K562 (cell line): ENCODE measurements at regions not wholly inside any gene's neighbourhood (a gene's known extent, or its start where the extent isn't known, plus 50 kb on each side); places are given as distances from the start of the nearest gene placed in this dataset.

Experiments
- ATAC-seq: fragments of 200-7000 bp; cut with Tn5 transposase; 3 replicates; pipeline ENCODE4 v1.9.1; 2020; ENCODE audit warnings: moderate library complexity
- BruUV-seq: library from RNA; stranded (reverse); fragments of 400-500 nt; replicated peaks from 2 replicates; lab custom pipeline; 2021; lab: Mats Ljungman, UMichigan
- CTCF ChIA-PET: fragments of 300-600 bp; formaldehyde crosslinking; extraction: SDS; loops from one replicate; lab custom pipeline; 2021; ENCODE audit warnings: low intra/inter-chr PET ratio; lab: Yijun Ruan, JAX
- POLR2A ChIA-PET: fragments of 300-600, 350-650 bp; sonication (Branson Sonifier 250); formaldehyde crosslinking; extraction: SDS; loops from one replicate; lab custom pipeline; 2021; ENCODE audit warnings: antibody characterized with exemption, inconsistent platforms; lab: Yijun Ruan, JAX
- DNase-seq, 4 experiments: peaks; one replicate each; pipeline versions ENCODE4 v3.0.0 to v3.0.0-alpha.2; 2011 to 2018; ENCODE audit warnings: low spot score in 3 of 4, mixed read lengths in 3 of 4; ENCODE audit errors: extremely low read depth in 1 of 4
- FAIRE-seq: peaks from 2 replicates; lab custom pipeline; 2011; peaks lifted over from hg19 to GRCh38; lab: Jason Lieb, UNC
- H2AFZ ChIP-seq: 2 replicates; pipeline ENCODE4 v1.6.0; 2011; ENCODE audit warnings: low read depth, low read length, control low read depth, inconsistent platforms
- H3K27ac ChIP-seq: fragments of 200-600 bp; 3 replicates; pipeline ENCODE4 v1.8.0; 2011; ENCODE audit warnings: low read depth, mild to moderate bottlenecking, control low read depth, inconsistent platforms, low read length, moderate library complexity, mixed read lengths; ENCODE audit errors: extremely low read depth
- H3K27me3 ChIP-seq, 2 experiments: fragments of 300-600 bp in 1 of 2; 2 replicates in 1 of 2; 3 replicates in 1 of 2; pipeline versions ENCODE4 v1.6.0 to v1.8.0; 2011; ENCODE audit warnings: inconsistent platforms in 2 of 2, low read length in 2 of 2, mild to moderate bottlenecking in 1 of 2, mixed read lengths in 1 of 2, moderate library complexity in 1 of 2; ENCODE audit not compliant: control insufficient read depth in 2 of 2, insufficient read depth in 2 of 2
- H3K36me3 ChIP-seq: fragments of 300-600 bp; 3 replicates; pipeline ENCODE4 v1.8.0; 2011; ENCODE audit warnings: mild to moderate bottlenecking, low read length, inconsistent platforms; ENCODE audit not compliant: control insufficient read depth, insufficient read depth
- H3K4me1 ChIP-seq, 2 experiments: fragments of 200-600 bp in 1 of 2; replicated peaks in 1 of 2; 2 replicates in 1 of 2; 3 replicates in 1 of 2; pipeline versions ENCODE4 v1.5.1 to v1.8.0; 2011; ENCODE audit warnings: inconsistent platforms in 2 of 2, low read length in 2 of 2, mild to moderate bottlenecking in 1 of 2, mixed read lengths in 1 of 2, moderate library complexity in 1 of 2; ENCODE audit not compliant: control insufficient read depth in 2 of 2, insufficient read depth in 2 of 2
- H3K4me2 ChIP-seq: 2 replicates; pipeline ENCODE4 v1.6.1; 2011; ENCODE audit warnings: low read length, control low read depth, inconsistent platforms, mixed read lengths; ENCODE audit not compliant: insufficient read depth
- H3K4me3 ChIP-seq: fragments of 200-600 bp; sonication (generic), shearing (Covaris generic); 2 replicates; pipeline ENCODE4 v1.5.1; 2016; ENCODE audit warnings: control low read depth, inconsistent platforms
- H3K79me2 ChIP-seq: fragments of 200-600 bp; 3 replicates; pipeline ENCODE4 v1.8.0; 2011; ENCODE audit warnings: low read length, inconsistent platforms; ENCODE audit not compliant: control insufficient read depth, insufficient read depth
- H3K9ac ChIP-seq, 2 experiments: 2 replicates each; pipeline versions ENCODE4 v1.6.0 to v1.6.1; 2011; ENCODE audit warnings: low read depth in 2 of 2, low read length in 2 of 2, control low read depth in 1 of 2, inconsistent platforms in 1 of 2, mild to moderate bottlenecking in 1 of 2, mixed read lengths in 1 of 2; ENCODE audit not compliant: insufficient read depth in 1 of 2
- H3K9me1 ChIP-seq: one replicate; pipeline ENCODE4 v1.6.0; 2011; ENCODE audit warnings: inconsistent platforms, mild to moderate bottlenecking, low read length, moderate library complexity; ENCODE audit not compliant: control insufficient read depth, insufficient read depth
- H3K9me3 ChIP-seq: replicated peaks from 2 replicates; pipeline ENCODE4 v1.5.1; 2011; ENCODE audit warnings: low read depth, low read length, inconsistent platforms; ENCODE audit not compliant: control insufficient read depth, insufficient read depth
- H4K20me1 ChIP-seq: replicated peaks from 2 replicates; pipeline ENCODE4 v1.6.1; 2011; ENCODE audit warnings: low read length, inconsistent platforms, mixed read lengths; ENCODE audit not compliant: control insufficient read depth, insufficient read depth
- CBFA2T3 ChIP-seq: fragments of 450-650 bp; IDR thresholded peaks from 2 replicates; pipeline ENCODE4 v1.6.1; 2017
- NFXL1 ChIP-seq: fragments of 450-650 bp; formaldehyde crosslinking; IDR thresholded peaks from 2 replicates; pipeline ENCODE4 v1.4.0; 2021; ENCODE audit warnings: mild to moderate bottlenecking
- PHF21A ChIP-seq: fragments of 450-650 bp; IDR thresholded peaks from 2 replicates; pipeline ENCODE4 v1.6.1; 2017; ENCODE audit warnings: low read depth, borderline replicate concordance
- POLR2AphosphoS2 ChIP-seq: IDR thresholded peaks from 2 replicates; pipeline ENCODE4 v1.6.1; 2012; ENCODE audit warnings: low read length, improper control_type of control experiment
- PPARD ChIP-seq: fragments of 250-450 bp; sonication (Bioruptor Pico); IDR thresholded peaks from 2 replicates; pipeline ENCODE4 v1.8.0; 2022; ENCODE audit warnings: inconsistent platforms, mild to moderate bottlenecking, moderate library complexity
- THRAP3 ChIP-seq: fragments of 450-650 bp; IDR thresholded peaks from 2 replicates; pipeline ENCODE4 v1.6.1; 2016; ENCODE audit warnings: mild to moderate bottlenecking, inconsistent platforms, borderline replicate concordance
- TRIM28 ChIP-seq: fragments of 450-650 bp; IDR thresholded peaks from 2 replicates; pipeline ENCODE4 v1.6.1; 2017
- ZNF174 ChIP-seq: fragments of 250-450 bp; sonication (Bioruptor Pico); IDR thresholded peaks from 2 replicates; pipeline ENCODE4 v1.4.0; 2020; ENCODE audit warnings: mild to moderate bottlenecking
- ZNF197 ChIP-seq: fragments of 200-800 bp; sonication (Bioruptor generic); IDR thresholded peaks from 2 replicates; pipeline ENCODE4 v1.6.1; 2016; ENCODE audit warnings: low read depth, missing genetic modification characterization, missing compliant biosample characterization
- ZNF263 ChIP-seq: sonication (generic); formaldehyde crosslinking; IDR thresholded peaks from 2 replicates; pipeline ENCODE4 v1.8.0; 2022; ENCODE audit warnings: mild to moderate bottlenecking, missing genetic modification reagents, borderline replicate concordance
- in situ Hi-C: fragments of 300-500 bp; cut with MboI; formaldehyde crosslinking; loops from 4 replicates; pipeline ENCODE4 v1.15.0; 2018; ENCODE audit warnings: inconsistent platforms, mixed read lengths
- intact Hi-C: fragments of 100-400 bp; cut with micrococcal nuclease; formaldehyde crosslinking; loops from 2 replicates; pipeline ENCODE4 v1.14.2; 2022
- TF ChIP-seq, protein P1 (sequence below): fragments of 250-450 bp; sonication (Bioruptor Pico); IDR thresholded peaks from 2 replicates; pipeline ENCODE4 v1.5.0; 2021; ENCODE audit warnings: mild to moderate bottlenecking, borderline replicate concordance
- TF ChIP-seq, protein P2 (sequence below): fragments of 450-650 bp; IDR thresholded peaks from 2 replicates; pipeline ENCODE4 v1.6.1; 2017; ENCODE audit warnings: antibody characterized with exemption

DNA sequence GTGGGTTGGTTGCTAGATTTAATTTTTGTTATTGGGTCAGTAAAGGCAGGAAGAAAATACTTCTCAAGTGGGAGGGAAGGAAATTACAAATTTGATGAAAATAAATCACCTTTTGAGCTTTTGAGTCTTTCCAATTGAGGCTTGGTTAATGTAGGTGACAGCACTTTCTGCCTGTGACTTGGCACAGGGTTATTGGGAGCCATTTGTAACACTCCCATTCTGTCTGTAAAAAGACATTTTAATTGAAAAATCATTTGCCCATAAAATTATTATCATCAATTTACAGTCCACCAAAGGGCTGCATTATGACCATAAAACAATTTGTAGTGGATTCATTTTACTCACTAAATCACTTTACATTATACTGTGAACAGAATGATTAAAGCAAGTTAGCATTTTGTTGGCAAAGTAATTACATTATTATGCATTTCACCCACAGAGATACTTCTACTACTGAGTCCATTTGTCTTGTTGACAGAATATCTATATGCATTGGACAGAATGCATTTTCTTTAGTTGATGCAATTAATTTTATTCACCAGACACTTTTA, 974.6 kb downstream of the UQCRFS1 start:
- H3K79me2 ChIP-seq = no peaks in the 10 kb centered on the region
- no peak overlapping the region for H3K4me2 ChIP-seq
- ATAC-seq = no peak
- no peak for DNase-seq
- H3K9me1 ChIP-seq = no peaks in the 10 kb centered on the region
- no peaks in the 10 kb centered on the region for H4K20me1 ChIP-seq
- no peak for FAIRE-seq
- intact Hi-C loops (no loop called here), in situ Hi-C loops (loop anchor here (25.0 kb wide), 1 partner anchor 474 kb away; no protein-coding TSS in a partner anchor)
- H3K4me1 ChIP-seq = no peaks in the 10 kb centered on the region
- CTCF ChIA-PET = no interaction called here
- no peaks in the 10 kb centered on the region for H3K9me3 ChIP-seq
- no TSS peak for BruUV-seq
- H3K4me3 ChIP-seq = no peak overlapping the region
- TF ChIP-seq CBFA2T3 (no peak), ZNF174 (CRISPR knock-in tag) (no peak), PHF21A (no peak), PPARD (CRISPR knock-in tag) (no peak), NFXL1 (CRISPR knock-in tag) (no peak), TRIM28 (no peak), POLR2AphosphoS2 (no peak), ZNF263 (CRISPR knock-in tag) (no peak), ZNF197 (CRISPR knock-in tag) (no peak), THRAP3 (no peak)
- TF ChIP-seq, protein P1, sequence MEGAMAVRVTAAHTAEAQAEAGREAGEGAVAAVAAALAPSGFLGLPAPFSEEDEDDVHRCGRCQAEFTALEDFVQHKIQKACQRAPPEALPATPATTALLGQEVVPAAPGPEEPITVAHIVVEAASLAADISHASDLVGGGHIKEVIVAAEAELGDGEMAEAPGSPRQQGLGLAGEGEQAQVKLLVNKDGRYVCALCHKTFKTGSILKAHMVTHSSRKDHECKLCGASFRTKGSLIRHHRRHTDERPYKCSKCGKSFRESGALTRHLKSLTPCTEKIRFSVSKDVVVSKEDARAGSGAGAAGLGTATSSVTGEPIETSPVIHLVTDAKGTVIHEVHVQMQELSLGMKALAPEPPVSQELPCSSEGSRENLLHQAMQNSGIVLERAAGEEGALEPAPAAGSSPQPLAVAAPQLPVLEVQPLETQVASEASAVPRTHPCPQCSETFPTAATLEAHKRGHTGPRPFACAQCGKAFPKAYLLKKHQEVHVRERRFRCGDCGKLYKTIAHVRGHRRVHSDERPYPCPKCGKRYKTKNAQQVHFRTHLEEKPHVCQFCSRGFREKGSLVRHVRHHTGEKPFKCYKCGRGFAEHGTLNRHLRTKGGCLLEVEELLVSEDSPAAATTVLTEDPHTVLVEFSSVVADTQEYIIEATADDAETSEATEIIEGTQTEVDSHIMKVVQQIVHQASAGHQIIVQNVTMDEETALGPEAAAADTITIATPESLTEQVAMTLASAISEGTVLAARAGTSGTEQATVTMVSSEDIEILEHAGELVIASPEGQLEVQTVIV (CRISPR knock-in tag) = no peak
- TF ChIP-seq, protein P2, sequence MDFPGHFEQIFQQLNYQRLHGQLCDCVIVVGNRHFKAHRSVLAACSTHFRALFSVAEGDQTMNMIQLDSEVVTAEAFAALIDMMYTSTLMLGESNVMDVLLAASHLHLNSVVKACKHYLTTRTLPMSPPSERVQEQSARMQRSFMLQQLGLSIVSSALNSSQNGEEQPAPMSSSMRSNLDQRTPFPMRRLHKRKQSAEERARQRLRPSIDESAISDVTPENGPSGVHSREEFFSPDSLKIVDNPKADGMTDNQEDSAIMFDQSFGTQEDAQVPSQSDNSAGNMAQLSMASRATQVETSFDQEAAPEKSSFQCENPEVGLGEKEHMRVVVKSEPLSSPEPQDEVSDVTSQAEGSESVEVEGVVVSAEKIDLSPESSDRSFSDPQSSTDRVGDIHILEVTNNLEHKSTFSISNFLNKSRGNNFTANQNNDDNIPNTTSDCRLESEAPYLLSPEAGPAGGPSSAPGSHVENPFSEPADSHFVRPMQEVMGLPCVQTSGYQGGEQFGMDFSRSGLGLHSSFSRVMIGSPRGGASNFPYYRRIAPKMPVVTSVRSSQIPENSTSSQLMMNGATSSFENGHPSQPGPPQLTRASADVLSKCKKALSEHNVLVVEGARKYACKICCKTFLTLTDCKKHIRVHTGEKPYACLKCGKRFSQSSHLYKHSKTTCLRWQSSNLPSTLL = no peak
- no peaks in the 10 kb centered on the region for H3K27me3 ChIP-seq
- no peak overlapping the region for H3K9ac ChIP-seq
- no peak overlapping the region for H3K27ac ChIP-seq
- H3K36me3 ChIP-seq = no peaks in the 10 kb centered on the region
- POLR2A ChIA-PET = no interaction called here
- no peak overlapping the region for H2AFZ ChIP-seq
